H1 (cell line): ENCODE measurements at regions not wholly inside any gene's neighbourhood (a gene's known extent, or its start where the extent isn't known, plus 50 kb on each side); places are given as distances from the start of the nearest gene placed in this dataset.

Experiments used
- CTCF ChIA-PET: fragments of 300-600 bp; sonication (Branson Sonifier 250); formaldehyde crosslinking; loops from one replicate; lab custom pipeline; 2021; ENCODE audit not compliant: partially characterized antibody; lab: Charles Lee
- POLR2A ChIA-PET: fragments of 300-600 bp; sonication (Branson Sonifier 250); formaldehyde crosslinking; loops from one replicate; lab custom pipeline; 2021; ENCODE audit warnings: inconsistent platforms; ENCODE audit not compliant: partially characterized antibody; lab: Charles Lee
- DNase-seq, 2 experiments: peaks; one replicate each; pipeline versions ENCODE4 v3.0.0 to v3.0.0-alpha.2; 2010 to 2022; ENCODE audit warnings: low spot score in 2 of 2, low read depth in 1 of 2, mixed read lengths in 1 of 2
- FAIRE-seq: peaks from 2 replicates; lab custom pipeline; 2011; peaks lifted over from hg19 to GRCh38; lab: Jason Lieb, UNC
- H2AFZ ChIP-seq: 2 replicates; pipeline ENCODE4 v1.8.1; 2012; ENCODE audit warnings: low read length, inconsistent platforms
- H2AK5ac ChIP-seq: 2 replicates; pipeline ENCODE4 v1.6.1; 2013; ENCODE audit warnings: low read depth, low read length
- H2BK120ac ChIP-seq: replicated peaks from 2 replicates; pipeline ENCODE3; 2013; ENCODE audit warnings: low read depth, low read length, inconsistent platforms
- H2BK12ac ChIP-seq: 2 replicates; pipeline ENCODE4 v1.6.1; 2013; ENCODE audit warnings: low read depth, low read length
- H2BK15ac ChIP-seq: 2 replicates; pipeline ENCODE4 v1.6.1; 2013; ENCODE audit warnings: low read length
- H2BK20ac ChIP-seq: 2 replicates; pipeline ENCODE4 v1.6.1; 2013; ENCODE audit warnings: low read length
- H2BK5ac ChIP-seq: 2 replicates; pipeline ENCODE4 v1.6.1; 2013; ENCODE audit warnings: low read depth, low read length
- H3K14ac ChIP-seq: 2 replicates; pipeline ENCODE4 v1.6.1; 2013; ENCODE audit warnings: inconsistent platforms; ENCODE audit not compliant: insufficient read length
- H3K18ac ChIP-seq: 2 replicates; pipeline ENCODE4 v1.6.1; 2013; ENCODE audit warnings: low read length; ENCODE audit errors: extremely low read depth
- H3K23ac ChIP-seq: 2 replicates; pipeline ENCODE4 v1.6.1; 2013; ENCODE audit warnings: inconsistent platforms; ENCODE audit not compliant: insufficient read length
- H3K23me2 ChIP-seq: 2 replicates; pipeline ENCODE4 v1.6.1; 2013; ENCODE audit warnings: low read depth, low read length
- H3K27ac ChIP-seq: 2 replicates; pipeline ENCODE4 v1.6.1; 2011; ENCODE audit warnings: low read depth, low read length, inconsistent platforms
- H3K27me3 ChIP-seq, 4 experiments: replicated peaks in 1 of 4; 1 replicate in 1 of 4; 2 replicates in 3 of 4; pipeline versions ENCODE4 v1.6.1 to v1.8.1; 2011 to 2013; ENCODE audit warnings: low read length in 3 of 4, mild to moderate bottlenecking in 3 of 4, inconsistent platforms in 2 of 4, mixed read lengths in 2 of 4, moderate library complexity in 1 of 4; ENCODE audit not compliant: control insufficient read depth in 3 of 4, insufficient read depth in 3 of 4; ENCODE audit errors: extremely low read depth in 1 of 4
- H3K36me3 ChIP-seq, 4 experiments: 2 replicates each; pipeline versions ENCODE4 v1.6.1 to v1.8.1; 2011 to 2013; ENCODE audit warnings: mild to moderate bottlenecking in 4 of 4, low read length in 3 of 4, moderate library complexity in 2 of 4, control low read depth in 1 of 4, inconsistent platforms in 1 of 4; ENCODE audit not compliant: insufficient read depth in 4 of 4, control insufficient read depth in 2 of 4
- H3K4ac ChIP-seq: replicated peaks from 2 replicates; pipeline ENCODE3; 2013; ENCODE audit warnings: low read length, low read depth, mixed read lengths, inconsistent platforms; ENCODE audit not compliant: insufficient read length
- H3K4me1 ChIP-seq, 4 experiments: replicated peaks in 1 of 4; 1 replicate in 1 of 4; 2 replicates in 3 of 4; pipeline versions ENCODE4 v1.6.1 to v1.8.1; 2011 to 2013; ENCODE audit warnings: low read length in 3 of 4, inconsistent platforms in 2 of 4, mixed read lengths in 1 of 4; ENCODE audit not compliant: insufficient read depth in 4 of 4, control insufficient read depth in 3 of 4
- H3K4me2 ChIP-seq, 2 experiments: 2 replicates each; pipeline versions ENCODE4 v1.6.1 to v1.8.1; 2011 to 2013; ENCODE audit warnings: low read depth in 2 of 2, low read length in 2 of 2, control low read depth in 1 of 2, inconsistent platforms in 1 of 2, mild to moderate bottlenecking in 1 of 2; ENCODE audit not compliant: insufficient read depth in 1 of 2
- H3K4me3 ChIP-seq, 4 experiments: fragments of 200-600, 300-600 bp in 1 of 4; sonication (generic), shearing (Covaris generic), sonication (Bioruptor Twin) in 1 of 4; 2 replicates each; pipeline versions ENCODE4 v1.5.1 to v1.8.1; 2011 to 2016; ENCODE audit warnings: low read length in 4 of 4, low read depth in 3 of 4, control low read depth in 2 of 4, inconsistent platforms in 2 of 4, mild to moderate bottlenecking in 2 of 4, mixed read lengths in 1 of 4, moderate library complexity in 1 of 4; ENCODE audit not compliant: insufficient read depth in 2 of 4; ENCODE audit errors: extremely low read depth in 1 of 4
- H3K56ac ChIP-seq: replicated peaks from 2 replicates; pipeline ENCODE3; 2013; ENCODE audit warnings: low read depth, mild to moderate bottlenecking, mixed read lengths, low read length, inconsistent platforms; ENCODE audit not compliant: insufficient read length
- H3K79me1 ChIP-seq: 2 replicates; pipeline ENCODE4 v1.6.1; 2013; ENCODE audit warnings: low read depth, low read length, control low read depth
- H3K79me2 ChIP-seq, 2 experiments: 2 replicates each; pipeline versions ENCODE4 v1.6.1 to v1.8.1; 2012 to 2013; ENCODE audit warnings: low read length in 2 of 2, mild to moderate bottlenecking in 2 of 2, inconsistent platforms in 1 of 2; ENCODE audit not compliant: insufficient read depth in 2 of 2, control insufficient read depth in 1 of 2
- H3K9ac ChIP-seq, 4 experiments: replicated peaks in 1 of 4; 1 replicate in 1 of 4; 2 replicates in 3 of 4; pipeline versions ENCODE4 v1.6.1 to v1.8.1; 2011 to 2013; ENCODE audit warnings: low read depth in 3 of 4, low read length in 3 of 4, control low read depth in 2 of 4, mild to moderate bottlenecking in 2 of 4, moderate library complexity in 2 of 4, inconsistent platforms in 1 of 4; ENCODE audit errors: extremely low read depth in 1 of 4
- H3K9me3 ChIP-seq, 2 experiments: 2 replicates each; pipeline versions ENCODE4 v1.6.1 to v1.8.1; 2012 to 2013; ENCODE audit warnings: mild to moderate bottlenecking in 2 of 2, moderate library complexity in 2 of 2, control low read depth in 1 of 2, inconsistent platforms in 1 of 2, low read depth in 1 of 2, low read length in 1 of 2, mixed read lengths in 1 of 2; ENCODE audit not compliant: insufficient read depth in 2 of 2
- H4K20me1 ChIP-seq, 2 experiments: replicated peaks in 1 of 2; 2 replicates each; pipeline versions ENCODE3 to v1.8.1; 2011 to 2013; ENCODE audit warnings: inconsistent platforms in 2 of 2, low read length in 2 of 2, mild to moderate bottlenecking in 1 of 2; ENCODE audit not compliant: insufficient read depth in 2 of 2, control insufficient read depth in 1 of 2
- H4K5ac ChIP-seq: 2 replicates; pipeline ENCODE4 v1.6.1; 2013; ENCODE audit warnings: low read length, low read depth, mixed read lengths, inconsistent platforms; ENCODE audit not compliant: insufficient read length
- H4K8ac ChIP-seq: 2 replicates; pipeline ENCODE4 v1.8.0; 2013; ENCODE audit warnings: mild to moderate bottlenecking, moderate library complexity, low read length, inconsistent platforms; ENCODE audit not compliant: insufficient read depth; ENCODE audit errors: extremely low read depth
- H4K91ac ChIP-seq: replicated peaks from 2 replicates; pipeline ENCODE3; 2013; ENCODE audit warnings: low read length, mixed read lengths, inconsistent platforms; ENCODE audit not compliant: insufficient read length
- ASH2L ChIP-seq: fragments of 200-600, 300-600 bp; sonication (generic); IDR thresholded peaks from one replicate; pipeline ENCODE4 v1.7.1; 2017; ENCODE audit warnings: low read length
- GABPA ChIP-seq: IDR thresholded peaks from 2 replicates; pipeline ENCODE4 v1.6.1; 2011; ENCODE audit warnings: mild to moderate bottlenecking, low read length, moderate library complexity, borderline replicate concordance; ENCODE audit not compliant: insufficient read depth
- KDM5A ChIP-seq: fragments of 200-600 bp; IDR thresholded peaks from 2 replicates; pipeline ENCODE4 v1.7.1; 2012; ENCODE audit warnings: mild to moderate bottlenecking, low read length, inconsistent platforms, mixed read lengths
- RAD21 ChIP-seq, 2 experiments: IDR thresholded peaks in 1 of 2; conservative IDR thresholded peaks in 1 of 2; 2 replicates each; pipeline ENCODE4 v1.6.1; 2011; ENCODE audit warnings: low read depth in 2 of 2, low read length in 2 of 2, improper control_type of control experiment in 1 of 2, inconsistent platforms in 1 of 2, mild to moderate bottlenecking in 1 of 2, moderate library complexity in 1 of 2
- RNF2 ChIP-seq: fragments of 200-900, 300-1000 bp; sonication (generic); IDR thresholded peaks from 2 replicates; pipeline ENCODE4 v1.7.1; 2016; ENCODE audit warnings: borderline replicate concordance, low read depth, mild to moderate bottlenecking, antibody characterized with exemption, low read length; ENCODE audit not compliant: poor library complexity, severe bottlenecking; ENCODE audit errors: missing control alignments
- SP4 ChIP-seq: IDR thresholded peaks from 2 replicates; pipeline ENCODE4 v1.6.1; 2012; ENCODE audit warnings: low read length, inconsistent platforms
- WGBS, 2 experiments: shearing (Covaris generic) in 1 of 2; methylation state at CpG; one replicate each; pipeline versions ENCODE4 v1.1.6 to v1.1.7; 2013 to 2015; ENCODE audit warnings: low lambda C conversion rate in 2 of 2, mixed read lengths in 2 of 2, inconsistent platforms in 1 of 2, low coverage in 1 of 2, missing lambda C conversion rate in 1 of 2; ENCODE audit not compliant: insufficient replicate concordance in 2 of 2, insufficient coverage in 1 of 2, insufficient read length in 1 of 2; ENCODE audit errors: extremely low coverage in 1 of 2, missing lambda C conversion rate in 1 of 2; 5-methylcytosine and 5-hydroxymethylcytosine counted together
- TF ChIP-seq, protein P1 (sequence below), 3 experiments: IDR thresholded peaks; 1 replicate in 2 of 3; 2 replicates in 1 of 3; pipeline versions ENCODE4 v1.5.1 to v1.6.1; 2011; ENCODE audit warnings: low read length in 3 of 3, mild to moderate bottlenecking in 3 of 3, inconsistent platforms in 2 of 3, low read depth in 1 of 3, moderate library complexity in 1 of 3; ENCODE audit not compliant: insufficient read depth in 1 of 3; ENCODE audit errors: control extremely low read depth in 1 of 3

DNA sequence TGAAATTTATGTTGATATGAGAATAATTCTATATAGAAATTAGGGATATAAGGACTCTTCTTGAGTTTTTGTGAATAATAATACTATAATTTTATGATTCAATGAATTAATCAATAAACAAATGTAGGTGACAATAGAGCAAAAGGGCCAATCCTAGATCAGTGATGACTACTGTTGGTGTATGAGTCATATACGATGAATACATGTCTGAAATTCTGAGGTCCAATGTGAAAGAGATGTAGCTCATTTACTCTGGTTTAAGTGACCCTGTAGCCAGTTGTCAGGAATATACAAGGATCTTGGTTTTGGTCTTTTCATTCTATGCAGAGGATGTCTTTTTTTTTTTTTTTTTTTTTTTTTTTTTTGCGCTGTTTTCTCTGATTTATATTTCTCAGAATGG is 72.1 kb upstream of the RTL1 start:
- no peaks in the 10 kb centered on the region for H3K4me1 ChIP-seq
- ChIA-PET POLR2A (no interaction called here), CTCF (interaction anchor here (0.7 kb wide), 1 partner anchor 63 kb away, joined by 3 read pairs; no protein-coding TSS in a partner anchor)
- H3K79me1 ChIP-seq = no peaks in the 10 kb centered on the region
- H2AFZ ChIP-seq = no peak overlapping the region
- H3K4me3 ChIP-seq = no peak overlapping the region
- H3K4me2 ChIP-seq = no peak overlapping the region
- no peaks in the 10 kb centered on the region for H3K27me3 ChIP-seq
- 95% methylated on average over 2 of the region's 2 CpGs; no CpG with 5 or more reads in 1 of the 2 experiments for WGBS, 2 experiments
- no peaks in the 10 kb centered on the region for H3K9me3 ChIP-seq
- no peak overlapping the region for H2AK5ac ChIP-seq
- H3K56ac ChIP-seq = no peak overlapping the region
- H2BK12ac ChIP-seq = no peak overlapping the region
- H2BK20ac ChIP-seq = no peak overlapping the region
- no peaks in the 10 kb centered on the region for H3K23me2 ChIP-seq
- no peaks in the 10 kb centered on the region for H3K79me2 ChIP-seq
- H3K9ac ChIP-seq = no peak overlapping the region
- no peak for TF ChIP-seq GABPA
- no peak for TF ChIP-seq SP4
- no peak for TF ChIP-seq RAD21 (IDR thresholded peaks at IDR 0.05 in 1 of 2, conservative IDR thresholded peaks at IDR 0.05 in 1 of 2; ENCODE audit: low read depth in 2 of 2, low read length in 2 of 2)
- no peak for TF ChIP-seq RNF2
- TF ChIP-seq, protein P1, sequence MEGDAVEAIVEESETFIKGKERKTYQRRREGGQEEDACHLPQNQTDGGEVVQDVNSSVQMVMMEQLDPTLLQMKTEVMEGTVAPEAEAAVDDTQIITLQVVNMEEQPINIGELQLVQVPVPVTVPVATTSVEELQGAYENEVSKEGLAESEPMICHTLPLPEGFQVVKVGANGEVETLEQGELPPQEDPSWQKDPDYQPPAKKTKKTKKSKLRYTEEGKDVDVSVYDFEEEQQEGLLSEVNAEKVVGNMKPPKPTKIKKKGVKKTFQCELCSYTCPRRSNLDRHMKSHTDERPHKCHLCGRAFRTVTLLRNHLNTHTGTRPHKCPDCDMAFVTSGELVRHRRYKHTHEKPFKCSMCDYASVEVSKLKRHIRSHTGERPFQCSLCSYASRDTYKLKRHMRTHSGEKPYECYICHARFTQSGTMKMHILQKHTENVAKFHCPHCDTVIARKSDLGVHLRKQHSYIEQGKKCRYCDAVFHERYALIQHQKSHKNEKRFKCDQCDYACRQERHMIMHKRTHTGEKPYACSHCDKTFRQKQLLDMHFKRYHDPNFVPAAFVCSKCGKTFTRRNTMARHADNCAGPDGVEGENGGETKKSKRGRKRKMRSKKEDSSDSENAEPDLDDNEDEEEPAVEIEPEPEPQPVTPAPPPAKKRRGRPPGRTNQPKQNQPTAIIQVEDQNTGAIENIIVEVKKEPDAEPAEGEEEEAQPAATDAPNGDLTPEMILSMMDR (IDR thresholded peaks at IDR 0.05; ENCODE audit: control extremely low read depth in 1 of 3, insufficient read depth in 1 of 3, low read depth in 1 of 3, low read length in 3 of 3) = no peak
- no peak for TF ChIP-seq KDM5A
- no peak for TF ChIP-seq ASH2L
- no peak overlapping the region for H3K23ac ChIP-seq
- H4K5ac ChIP-seq = no peak overlapping the region
- H2BK5ac ChIP-seq = no peak overlapping the region
- no peak overlapping the region for H2BK120ac ChIP-seq
- no peaks in the 10 kb centered on the region for H3K36me3 ChIP-seq
- H3K27ac ChIP-seq = no peak overlapping the region
- no peak overlapping the region for H4K8ac ChIP-seq
- H3K14ac ChIP-seq = no peak overlapping the region
- no peak for FAIRE-seq
- no peak overlapping the region for H3K18ac ChIP-seq
- no peaks in the 10 kb centered on the region for H4K20me1 ChIP-seq
- DNase-seq = no peak
- H3K4ac ChIP-seq = no peak overlapping the region
- no peak overlapping the region for H2BK15ac ChIP-seq
- H4K91ac ChIP-seq = no peak overlapping the region
